H1 (cell line): ENCODE measurements at regions not wholly inside any gene's neighbourhood (a gene's known extent, or its start where the extent isn't known, plus 50 kb on each side); places are given as distances from the start of the nearest gene placed in this dataset.

Source experiments
- CREB1 ChIP-seq: IDR thresholded peaks from 2 replicates; pipeline ENCODE4 v1.6.1; 2012; ENCODE audit warnings: inconsistent platforms
- GABPA ChIP-seq: IDR thresholded peaks from 2 replicates; pipeline ENCODE4 v1.6.1; 2011; ENCODE audit warnings: mild to moderate bottlenecking, low read length, moderate library complexity, borderline replicate concordance; ENCODE audit not compliant: insufficient read depth
- HDAC2 ChIP-seq, 2 experiments: fragments of 300-600 bp in 1 of 2; sonication (generic) in 1 of 2; IDR thresholded peaks; 2 replicates each; pipeline ENCODE4 v1.6.1; 2011 to 2012; ENCODE audit warnings: low read depth in 2 of 2, low read length in 2 of 2, mild to moderate bottlenecking in 2 of 2, moderate library complexity in 2 of 2, borderline replicate concordance in 1 of 2, inconsistent platforms in 1 of 2

GRCh38 chr15:26224266-26224665 lies 361.1 kb upstream of the ATP10A start (continued):
- no peak for TF ChIP-seq HDAC2 (IDR thresholded peaks at IDR 0.05; ENCODE audit: borderline replicate concordance in 1 of 2, low read depth in 2 of 2, low read length in 2 of 2)
- no peak for TF ChIP-seq CREB1
- no peak for TF ChIP-seq GABPA
- TF ChIP-seq, all 59 proteins: peak for 0
